ENCODE measurements at regions not wholly inside any gene's neighbourhood (a gene's known extent, or its start where the extent isn't known, plus 50 kb on each side); places are given as distances from the start of the nearest gene placed in this dataset.

GRCh38 chr6:137776256-137776655, 90.8 kb upstream of the TNFAIP3 start:
- Histone ChIP-seq H3K27ac (no peak overlapping the region), H3K4me1 (ENCODE audit: insufficient read depth) (0 out of 2 replicates have a peak, but pooled peaks cover 3% of the 10 kb centered on the region), H3F3A (ENCODE audit: insufficient read depth) (0 out of 2 replicates have a peak, but pooled peaks cover 6% of the 10 kb centered on the region), H3K4me2 (ENCODE audit: unreplicated experiment) (no peak overlapping the region), H3K36me3 (ENCODE audit: low read depth) (no peaks in the 10 kb centered on the region), H4K20me1 (ENCODE audit: insufficient read depth) (no peaks in the 10 kb centered on the region), H3K9me2 (ENCODE audit: insufficient read depth) (no peaks in the 10 kb centered on the region), H3K9me3 (ENCODE audit: low read depth) (no peaks in the 10 kb centered on the region), H3K79me2 (ENCODE audit: insufficient read depth) (no peaks in the 10 kb centered on the region), H3K9ac (no peak overlapping the region), H2AFZ (no peak overlapping the region), H3K4me3 (no peak overlapping the region), H3K27me3 (replicated peaks; ENCODE audit: insufficient read depth) (no peaks in the 10 kb centered on the region)
- no peak for TF ChIP-seq EZH2phosphoT487 (IDR thresholded peaks at IDR 0.05; ENCODE audit: insufficient read depth, low read depth)
- no peak for TF ChIP-seq EZH2 (IDR thresholded peaks at IDR 0.05; ENCODE audit: insufficient read depth, poor library complexity, severe bottlenecking)
- WGBS, 2 experiments (ENCODE audit: low coverage in 1 of 2, low lambda C conversion rate in 2 of 2, missing lambda C conversion rate in 2 of 2) = 96 to 98% methylated on average over 9 of the region's 9 CpGs
- DNase-seq = no peak
- in situ Hi-C loops (cut with MboI) = no loop called here

GRCh38 chr6:137776786-137777686, 90.0 kb upstream of the TNFAIP3 start:
- no peak overlapping the region for H3K4me3 ChIP-seq
- no peak overlapping the region for H3K4me2 ChIP-seq (ENCODE audit: unreplicated experiment)
- H2AFZ ChIP-seq = peak overlapping the region; percentile 32; the same call in 1 of the 2 replicates
- no peaks in the 10 kb centered on the region for H3K9me3 ChIP-seq (ENCODE audit: low read depth)
- H3K9ac ChIP-seq = no peak overlapping the region
- no peaks in the 10 kb centered on the region for H3K9me2 ChIP-seq (ENCODE audit: insufficient read depth)
- no peak overlapping the region for H3K27ac ChIP-seq
- 0 out of 2 replicates have a peak, but pooled peaks cover 3% of the 10 kb centered on the region for H3K4me1 ChIP-seq (ENCODE audit: insufficient read depth)
- TF ChIP-seq EZH2phosphoT487 (IDR thresholded peaks at IDR 0.05; ENCODE audit: insufficient read depth, low read depth) (no peak), EZH2 (IDR thresholded peaks at IDR 0.05; ENCODE audit: insufficient read depth, poor library complexity, severe bottlenecking) (no peak)
- in situ Hi-C loops (cut with MboI) = no loop called here
- DNase-seq = peak; percentile 16
- H3K79me2 ChIP-seq (ENCODE audit: insufficient read depth) = no peaks in the 10 kb centered on the region
- no peaks in the 10 kb centered on the region for H3K27me3 ChIP-seq (replicated peaks; ENCODE audit: insufficient read depth)
- 41 to 47% methylated on average over 15 of the region's 15 CpGs for WGBS, 2 experiments (ENCODE audit: low coverage in 1 of 2, low lambda C conversion rate in 2 of 2, missing lambda C conversion rate in 2 of 2)
- no peaks in the 10 kb centered on the region for H4K20me1 ChIP-seq (ENCODE audit: insufficient read depth)
- H3K36me3 ChIP-seq (ENCODE audit: low read depth) = no peaks in the 10 kb centered on the region
- H3F3A ChIP-seq (ENCODE audit: insufficient read depth) = 0 out of 2 replicates have a peak, but pooled peaks cover 6% of the 10 kb centered on the region

- H2AFZ ChIP-seq = no peak overlapping the region
- H3K4me1 ChIP-seq (ENCODE audit: insufficient read depth) = 0 out of 2 replicates have a peak, but pooled peaks cover 3% of the 10 kb centered on the region
- peak; percentile 21 for DNase-seq
- TF ChIP-seq EZH2phosphoT487 (IDR thresholded peaks at IDR 0.05; ENCODE audit: insufficient read depth, low read depth) (no peak), EZH2 (IDR thresholded peaks at IDR 0.05; ENCODE audit: insufficient read depth, poor library complexity, severe bottlenecking) (no peak)
- H3K4me2 ChIP-seq (ENCODE audit: unreplicated experiment) = no peak overlapping the region
- no peak overlapping the region for H3K9ac ChIP-seq
- H3F3A ChIP-seq (ENCODE audit: insufficient read depth) = 0 out of 2 replicates have a peak, but pooled peaks cover 6% of the 10 kb centered on the region
- H4K20me1 ChIP-seq (ENCODE audit: insufficient read depth) = no peaks in the 10 kb centered on the region
- no peaks in the 10 kb centered on the region for H3K36me3 ChIP-seq (ENCODE audit: low read depth)
- H3K27me3 ChIP-seq (replicated peaks; ENCODE audit: insufficient read depth) = no peaks in the 10 kb centered on the region
- WGBS, 2 experiments (ENCODE audit: low coverage in 1 of 2, low lambda C conversion rate in 2 of 2, missing lambda C conversion rate in 2 of 2) = 80 to 94% methylated on average over 1 of the region's 1 CpG
- no peak overlapping the region for H3K27ac ChIP-seq
- H3K9me2 ChIP-seq (ENCODE audit: insufficient read depth) = no peaks in the 10 kb centered on the region
- no peaks in the 10 kb centered on the region for H3K79me2 ChIP-seq (ENCODE audit: insufficient read depth)
- H3K9me3 ChIP-seq (ENCODE audit: low read depth) = no peaks in the 10 kb centered on the region
- no peak overlapping the region for H3K4me3 ChIP-seq
- in situ Hi-C loops (cut with MboI) = no loop called here
Observed at GRCh38 chr6:137777687-137778075, 89.4 kb upstream of the TNFAIP3 start.

- TF ChIP-seq EZH2 (IDR thresholded peaks at IDR 0.05; ENCODE audit: insufficient read depth, poor library complexity, severe bottlenecking) = no peak
- no peak for TF ChIP-seq EZH2phosphoT487 (IDR thresholded peaks at IDR 0.05; ENCODE audit: insufficient read depth, low read depth)
- DNase-seq = no peak
- WGBS, 2 experiments (ENCODE audit: low coverage in 1 of 2, low lambda C conversion rate in 2 of 2, missing lambda C conversion rate in 2 of 2) = 84 to 87% methylated on average over 3 of the region's 3 CpGs
- Histone ChIP-seq H4K20me1 (ENCODE audit: insufficient read depth) (no peaks in the 10 kb centered on the region), H3K9me3 (ENCODE audit: low read depth) (no peaks in the 10 kb centered on the region), H3K9me2 (ENCODE audit: insufficient read depth) (no peaks in the 10 kb centered on the region), H3K27ac (no peak overlapping the region), H3K9ac (no peak overlapping the region), H3K4me3 (no peak overlapping the region), H3F3A (ENCODE audit: insufficient read depth) (no peaks in the 10 kb centered on the region), H3K27me3 (replicated peaks; ENCODE audit: insufficient read depth) (no peaks in the 10 kb centered on the region), H3K4me1 (ENCODE audit: insufficient read depth) (no peaks in the 10 kb centered on the region), H3K36me3 (ENCODE audit: low read depth) (no peaks in the 10 kb centered on the region), H3K79me2 (ENCODE audit: insufficient read depth) (no peaks in the 10 kb centered on the region), H2AFZ (no peak overlapping the region), H3K4me2 (ENCODE audit: unreplicated experiment) (no peak overlapping the region)
- in situ Hi-C loops (cut with MboI) = no loop called here
Observed at GRCh38 chr6:137779982-137780381, 87.1 kb upstream of the TNFAIP3 start.

Data from GM23248 (cell line).